ENCODE measurements at regions not wholly inside any gene's neighbourhood (a gene's known extent, or its start where the extent isn't known, plus 50 kb on each side); places are given as distances from the start of the nearest gene placed in this dataset.

DNA sequence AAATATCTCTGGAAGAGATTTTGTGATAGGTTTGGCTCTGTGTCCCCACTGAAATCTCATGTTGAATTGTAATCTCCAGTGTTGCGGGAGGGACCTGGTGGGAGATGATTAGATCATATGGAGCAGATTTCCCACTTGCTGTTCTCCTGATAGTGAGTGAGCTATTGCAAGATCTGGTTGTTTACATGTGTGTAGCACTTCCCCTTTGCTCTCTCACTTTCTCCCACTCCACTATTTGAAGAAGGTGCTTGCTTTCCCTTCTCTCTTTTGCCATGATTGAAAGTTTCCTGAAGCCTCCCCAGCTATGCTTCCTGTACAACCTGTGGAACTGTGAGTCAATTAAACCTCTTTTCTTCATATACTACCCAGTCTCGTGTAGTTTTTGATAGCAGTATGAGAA, 97.0 kb upstream of the FN1 start (continued):
- TF ChIP-seq, protein P1, sequence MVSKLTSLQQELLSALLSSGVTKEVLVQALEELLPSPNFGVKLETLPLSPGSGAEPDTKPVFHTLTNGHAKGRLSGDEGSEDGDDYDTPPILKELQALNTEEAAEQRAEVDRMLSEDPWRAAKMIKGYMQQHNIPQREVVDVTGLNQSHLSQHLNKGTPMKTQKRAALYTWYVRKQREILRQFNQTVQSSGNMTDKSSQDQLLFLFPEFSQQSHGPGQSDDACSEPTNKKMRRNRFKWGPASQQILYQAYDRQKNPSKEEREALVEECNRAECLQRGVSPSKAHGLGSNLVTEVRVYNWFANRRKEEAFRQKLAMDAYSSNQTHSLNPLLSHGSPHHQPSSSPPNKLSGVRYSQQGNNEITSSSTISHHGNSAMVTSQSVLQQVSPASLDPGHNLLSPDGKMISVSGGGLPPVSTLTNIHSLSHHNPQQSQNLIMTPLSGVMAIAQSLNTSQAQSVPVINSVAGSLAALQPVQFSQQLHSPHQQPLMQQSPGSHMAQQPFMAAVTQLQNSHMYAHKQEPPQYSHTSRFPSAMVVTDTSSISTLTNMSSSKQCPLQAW (CRISPR knock-in tag; IDR thresholded peaks at IDR 0.05) = no peak
- TF ChIP-seq NFYC (CRISPR knock-in tag; IDR thresholded peaks at IDR 0.05) = no peak
- TF ChIP-seq ZNF335 (CRISPR knock-in tag; IDR thresholded peaks at IDR 0.05) = no peak
- TF ChIP-seq TSC22D2 (CRISPR knock-in tag; IDR thresholded peaks at IDR 0.05; ENCODE audit: borderline replicate concordance) = no peak
- TF ChIP-seq ZNF501 (CRISPR knock-in tag; IDR thresholded peaks at IDR 0.05) = no peak
- TF ChIP-seq, protein P2, sequence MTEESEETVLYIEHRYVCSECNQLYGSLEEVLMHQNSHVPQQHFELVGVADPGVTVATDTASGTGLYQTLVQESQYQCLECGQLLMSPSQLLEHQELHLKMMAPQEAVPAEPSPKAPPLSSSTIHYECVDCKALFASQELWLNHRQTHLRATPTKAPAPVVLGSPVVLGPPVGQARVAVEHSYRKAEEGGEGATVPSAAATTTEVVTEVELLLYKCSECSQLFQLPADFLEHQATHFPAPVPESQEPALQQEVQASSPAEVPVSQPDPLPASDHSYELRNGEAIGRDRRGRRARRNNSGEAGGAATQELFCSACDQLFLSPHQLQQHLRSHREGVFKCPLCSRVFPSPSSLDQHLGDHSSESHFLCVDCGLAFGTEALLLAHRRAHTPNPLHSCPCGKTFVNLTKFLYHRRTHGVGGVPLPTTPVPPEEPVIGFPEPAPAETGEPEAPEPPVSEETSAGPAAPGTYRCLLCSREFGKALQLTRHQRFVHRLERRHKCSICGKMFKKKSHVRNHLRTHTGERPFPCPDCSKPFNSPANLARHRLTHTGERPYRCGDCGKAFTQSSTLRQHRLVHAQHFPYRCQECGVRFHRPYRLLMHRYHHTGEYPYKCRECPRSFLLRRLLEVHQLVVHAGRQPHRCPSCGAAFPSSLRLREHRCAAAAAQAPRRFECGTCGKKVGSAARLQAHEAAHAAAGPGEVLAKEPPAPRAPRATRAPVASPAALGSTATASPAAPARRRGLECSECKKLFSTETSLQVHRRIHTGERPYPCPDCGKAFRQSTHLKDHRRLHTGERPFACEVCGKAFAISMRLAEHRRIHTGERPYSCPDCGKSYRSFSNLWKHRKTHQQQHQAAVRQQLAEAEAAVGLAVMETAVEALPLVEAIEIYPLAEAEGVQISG (CRISPR knock-in tag; IDR thresholded peaks at IDR 0.05) = no peak
- TF ChIP-seq, protein P3, sequence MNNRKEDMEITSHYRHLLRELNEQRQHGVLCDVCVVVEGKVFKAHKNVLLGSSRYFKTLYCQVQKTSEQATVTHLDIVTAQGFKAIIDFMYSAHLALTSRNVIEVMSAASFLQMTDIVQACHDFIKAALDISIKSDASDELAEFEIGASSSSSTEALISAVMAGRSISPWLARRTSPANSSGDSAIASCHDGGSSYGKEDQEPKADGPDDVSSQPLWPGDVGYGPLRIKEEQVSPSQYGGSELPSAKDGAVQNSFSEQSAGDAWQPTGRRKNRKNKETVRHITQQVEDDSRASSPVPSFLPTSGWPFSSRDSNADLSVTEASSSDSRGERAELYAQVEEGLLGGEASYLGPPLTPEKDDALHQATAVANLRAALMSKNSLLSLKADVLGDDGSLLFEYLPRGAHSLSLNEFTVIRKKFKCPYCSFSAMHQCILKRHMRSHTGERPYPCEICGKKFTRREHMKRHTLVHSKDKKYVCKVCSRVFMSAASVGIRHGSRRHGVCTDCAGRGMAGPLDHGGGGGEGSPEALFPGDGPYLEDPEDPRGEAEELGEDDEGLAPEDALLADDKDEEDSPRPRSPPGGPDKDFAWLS (CRISPR knock-in tag; IDR thresholded peaks at IDR 0.05; ENCODE audit: borderline replicate concordance) = no peak
- TF ChIP-seq ZNF761 (CRISPR knock-in tag; conservative IDR thresholded peaks at IDR 0.05) = no peak
- TF ChIP-seq MXD4 (CRISPR knock-in tag; IDR thresholded peaks at IDR 0.05) = no peak
- TF ChIP-seq SP5 (CRISPR knock-in tag; IDR thresholded peaks at IDR 0.05; ENCODE audit: borderline replicate concordance, low read depth) = 0 out of 2 replicates have a peak, but pooled peaks have one; percentile 21
- no peak for TF ChIP-seq PAWR (CRISPR knock-in tag; IDR thresholded peaks at IDR 0.05; ENCODE audit: borderline replicate concordance)
- TF ChIP-seq SRSF1 (optimal IDR thresholded peaks at IDR 0.05; ENCODE audit: low read depth, low read length) = no peak
- TF ChIP-seq, protein P4, sequence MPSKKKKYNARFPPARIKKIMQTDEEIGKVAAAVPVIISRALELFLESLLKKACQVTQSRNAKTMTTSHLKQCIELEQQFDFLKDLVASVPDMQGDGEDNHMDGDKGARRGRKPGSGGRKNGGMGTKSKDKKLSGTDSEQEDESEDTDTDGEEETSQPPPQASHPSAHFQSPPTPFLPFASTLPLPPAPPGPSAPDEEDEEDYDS (CRISPR knock-in tag; IDR thresholded peaks at IDR 0.05) = no peak
- no peak for TF ChIP-seq TCF7 (IDR thresholded peaks at IDR 0.05; ENCODE audit: low read depth)
- TF ChIP-seq ZNF616 (CRISPR knock-in tag; IDR thresholded peaks at IDR 0.05; ENCODE audit: low read depth) = no peak
- TF ChIP-seq, protein P5, sequence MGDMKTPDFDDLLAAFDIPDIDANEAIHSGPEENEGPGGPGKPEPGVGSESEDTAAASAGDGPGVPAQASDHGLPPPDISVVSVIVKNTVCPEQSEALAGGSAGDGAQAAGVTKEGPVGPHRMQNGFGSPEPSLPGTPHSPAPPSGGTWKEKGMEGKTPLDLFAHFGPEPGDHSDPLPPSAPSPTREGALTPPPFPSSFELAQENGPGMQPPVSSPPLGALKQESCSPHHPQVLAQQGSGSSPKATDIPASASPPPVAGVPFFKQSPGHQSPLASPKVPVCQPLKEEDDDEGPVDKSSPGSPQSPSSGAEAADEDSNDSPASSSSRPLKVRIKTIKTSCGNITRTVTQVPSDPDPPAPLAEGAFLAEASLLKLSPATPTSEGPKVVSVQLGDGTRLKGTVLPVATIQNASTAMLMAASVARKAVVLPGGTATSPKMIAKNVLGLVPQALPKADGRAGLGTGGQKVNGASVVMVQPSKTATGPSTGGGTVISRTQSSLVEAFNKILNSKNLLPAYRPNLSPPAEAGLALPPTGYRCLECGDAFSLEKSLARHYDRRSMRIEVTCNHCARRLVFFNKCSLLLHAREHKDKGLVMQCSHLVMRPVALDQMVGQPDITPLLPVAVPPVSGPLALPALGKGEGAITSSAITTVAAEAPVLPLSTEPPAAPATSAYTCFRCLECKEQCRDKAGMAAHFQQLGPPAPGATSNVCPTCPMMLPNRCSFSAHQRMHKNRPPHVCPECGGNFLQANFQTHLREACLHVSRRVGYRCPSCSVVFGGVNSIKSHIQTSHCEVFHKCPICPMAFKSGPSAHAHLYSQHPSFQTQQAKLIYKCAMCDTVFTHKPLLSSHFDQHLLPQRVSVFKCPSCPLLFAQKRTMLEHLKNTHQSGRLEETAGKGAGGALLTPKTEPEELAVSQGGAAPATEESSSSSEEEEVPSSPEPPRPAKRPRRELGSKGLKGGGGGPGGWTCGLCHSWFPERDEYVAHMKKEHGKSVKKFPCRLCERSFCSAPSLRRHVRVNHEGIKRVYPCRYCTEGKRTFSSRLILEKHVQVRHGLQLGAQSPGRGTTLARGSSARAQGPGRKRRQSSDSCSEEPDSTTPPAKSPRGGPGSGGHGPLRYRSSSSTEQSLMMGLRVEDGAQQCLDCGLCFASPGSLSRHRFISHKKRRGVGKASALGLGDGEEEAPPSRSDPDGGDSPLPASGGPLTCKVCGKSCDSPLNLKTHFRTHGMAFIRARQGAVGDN (CRISPR knock-in tag; IDR thresholded peaks at IDR 0.05) = no peak
- no peak for TF ChIP-seq DMAP1 (CRISPR knock-in tag; IDR thresholded peaks at IDR 0.05)
- no peak for TF ChIP-seq SNAPC2 (CRISPR knock-in tag; IDR thresholded peaks at IDR 0.05)
- TF ChIP-seq ZNF20 (CRISPR knock-in tag; IDR thresholded peaks at IDR 0.05) = no peak
- no peak for TF ChIP-seq NPAS2 (CRISPR knock-in tag; IDR thresholded peaks at IDR 0.05; ENCODE audit: borderline replicate concordance)
- no peak for TF ChIP-seq SUZ12 (IDR thresholded peaks at IDR 0.05; ENCODE audit: low read depth, low read length)
- no peak for TF ChIP-seq ZNF256 (CRISPR knock-in tag; conservative IDR thresholded peaks at IDR 0.05)

Measured in HepG2 (cell line).